Activated gamma-delta T cell treated with anti-CD3 and anti-CD28 coated beads, Interleukin-2, amount 50 U/mL, for 16 hours (primary cell): ENCODE measurements at regions not wholly inside any gene's neighbourhood (a gene's known extent, or its start where the extent isn't known, plus 50 kb on each side); places are given as distances from the start of the nearest gene placed in this dataset.
"Not testable (repeated sequence)": the region's sequence is repeated elsewhere in the genome, so short reads cannot be mapped to it uniquely, and the experiment has no call there.

Experiments used
- DNase-seq: peaks from one replicate; pipeline ENCODE4 v3.0.0-alpha.2; 2020; ENCODE audit warnings: low read depth

GRCh38 chr6:147977851-147978465 lies 364.7 kb upstream of the SASH1 start:
- DNase-seq = no peak

- DNase-seq = no peak
Observed at GRCh38 chr6:147979966-147980365, 362.7 kb upstream of the SASH1 start.

- DNase-seq = no peak
Observed at GRCh38 chr6:147983581-147984366, 358.9 kb upstream of the SASH1 start.

GRCh38 chr6:147986846-147987245 lies 355.8 kb upstream of the SASH1 start:
- DNase-seq = no peak

GRCh38 chr6:147990159-147990558 lies 352.5 kb upstream of the SASH1 start:
- DNase-seq = no peak

GRCh38 chr6:147991961-147992360 lies 350.7 kb upstream of the SASH1 start:
- DNase-seq = no peak

GRCh38 chr6:147999001-147999540 lies 343.6 kb upstream of the SASH1 start:
- DNase-seq = no peak

- no peak for DNase-seq
Observed at GRCh38 chr6:148001844-148002642, 340.6 kb upstream of the SASH1 start.

GRCh38 chr6:148004651-148005050 lies 338.0 kb upstream of the SASH1 start:
- DNase-seq = no peak

- no peak for DNase-seq
Observed at GRCh38 chr6:148005806-148006205, 336.8 kb upstream of the SASH1 start.

GRCh38 chr6:148010516-148010915 lies 332.1 kb upstream of the SASH1 start:
- not testable (repeated sequence) for DNase-seq

GRCh38 chr6:148016013-148016412 lies 326.6 kb upstream of the SASH1 start:
- no peak for DNase-seq

- DNase-seq = no peak
Observed at GRCh38 chr6:148021165-148021564, 321.5 kb upstream of the SASH1 start.

- no peak for DNase-seq
Observed at GRCh38 chr6:148021699-148022098, 320.9 kb upstream of the SASH1 start.

GRCh38 chr6:148022279-148022678 lies 320.4 kb upstream of the SASH1 start:
- not testable (repeated sequence) for DNase-seq

GRCh38 chr6:148027201-148027600 lies 315.4 kb upstream of the SASH1 start:
- DNase-seq = no peak

- no peak for DNase-seq
Observed at GRCh38 chr6:148035806-148036390, 306.7 kb upstream of the SASH1 start.

- DNase-seq = no peak
Observed at GRCh38 chr6:148037496-148037895, 305.1 kb upstream of the SASH1 start.

GRCh38 chr6:148041546-148041945 lies 301.1 kb upstream of the SASH1 start:
- no peak for DNase-seq

- no peak for DNase-seq
Observed at GRCh38 chr6:148042536-148042935, 300.1 kb upstream of the SASH1 start.

GRCh38 chr6:148044261-148044751 lies 298.3 kb upstream of the SASH1 start:
- DNase-seq = no peak

GRCh38 chr6:148044921-148045320 lies 297.7 kb upstream of the SASH1 start:
- DNase-seq = no peak
